Gastroesophageal sphincter (tissue), 4 donors: ENCODE measurements at regions not wholly inside any gene's neighbourhood (a gene's known extent, or its start where the extent isn't known, plus 50 kb on each side); places are given as distances from the start of the nearest gene placed in this dataset.

Source experiments
- ATAC-seq: fragments of 150-250 bp; one replicate; pipeline ENCODE4 v1.9.1; 2016; ENCODE audit warnings: mild to moderate bottlenecking, moderate library complexity
- H3K27ac ChIP-seq, 4 donors: fragments of 200-600 bp; sonication (generic) in 3 of 4; 1 replicate in 3 of 4; 2 replicates in 1 of 4; pipeline ENCODE4 v1.5.1; 2016 to 2019
- H3K27me3 ChIP-seq: fragments of 200-600 bp; sonication (generic); one replicate; pipeline ENCODE4 v1.5.1; 2019
- H3K36me3 ChIP-seq, 2 donors: fragments of 200-600 bp; sonication (generic); one replicate each; pipeline ENCODE4 v1.5.1; 2019; ENCODE audit warnings: control low read depth in 1 of 2
- H3K4me1 ChIP-seq, 3 donors: fragments of 200-600 bp; sonication (generic); 1 replicate in 2 of 3; 2 replicates in 1 of 3; pipeline ENCODE4 v1.5.1; 2016 to 2019; ENCODE audit warnings: control low read depth in 2 of 3
- H3K4me3 ChIP-seq, 2 donors: fragments of 200-600 bp; sonication (generic); one replicate each; pipeline ENCODE4 v1.5.1; 2019; ENCODE audit warnings: mild to moderate bottlenecking in 1 of 2, moderate library complexity in 1 of 2
- H3K9me3 ChIP-seq, 3 donors: fragments of 200-600 bp; sonication (generic); one replicate each; pipeline ENCODE4 v1.5.1; 2017 to 2019; ENCODE audit warnings: control low read depth in 2 of 3
- CTCF ChIP-seq, 4 experiments: fragments of 200-600 bp in 2 of 4; fragments of 450-650 bp in 2 of 4; sonication (generic) in 1 of 4; IDR thresholded peaks; one replicate each; pipeline ENCODE4 v1.5.1; 2017 to 2019; ENCODE audit warnings: antibody characterized with exemption in 4 of 4, mild to moderate bottlenecking in 2 of 4, moderate library complexity in 2 of 4
- EP300 ChIP-seq: sonication (generic); formaldehyde crosslinking; IDR thresholded peaks from one replicate; pipeline ENCODE4 v1.6.1; 2017; ENCODE audit warnings: antibody characterized with exemption, mild to moderate bottlenecking
- POLR2A ChIP-seq, 2 donors: fragments of 450-650 bp; IDR thresholded peaks; one replicate each; pipeline ENCODE4 v1.6.1; 2017; ENCODE audit warnings: antibody characterized with exemption in 2 of 2, mild to moderate bottlenecking in 2 of 2, moderate library complexity in 1 of 2
- POLR2AphosphoS5 ChIP-seq: sonication (generic); formaldehyde crosslinking; IDR thresholded peaks from one replicate; pipeline ENCODE4 v1.6.1; 2017; ENCODE audit warnings: antibody characterized with exemption
- WGBS, 2 donors: methylation state at CpG; one replicate each; pipeline ENCODE4 v1.1.5; 2018; ENCODE audit warnings: low coverage in 1 of 2; 5-methylcytosine and 5-hydroxymethylcytosine counted together

DNA sequence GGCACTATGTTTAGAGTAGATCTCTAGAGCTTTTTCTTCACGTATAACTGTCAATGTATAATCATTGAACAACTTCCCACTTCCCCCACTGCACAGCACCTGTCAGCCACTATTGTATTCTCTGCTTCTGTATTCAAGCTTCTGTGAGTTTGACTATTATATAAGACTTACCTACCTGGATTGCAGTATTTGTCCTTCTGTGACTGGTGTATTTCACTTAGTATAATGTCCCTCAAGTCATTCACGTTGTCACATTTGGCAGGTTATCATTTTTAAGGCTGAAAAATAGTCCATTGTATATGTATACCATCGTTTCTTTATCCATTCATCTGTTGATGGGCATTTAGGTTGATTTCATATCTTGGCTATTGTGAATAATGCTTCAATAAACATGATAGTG is 969.5 kb upstream of the B3GALT2 start:
- Histone ChIP-seq H3K9me3 (peaks cover 0 to 6% (median 0%) of the 10 kb centered on the region in 3 donors), H3K36me3 (no peaks in the 10 kb centered on the region), H3K27me3 (no peaks in the 10 kb centered on the region), H3K27ac (no peak overlapping the region), H3K4me1 (no peaks in the 10 kb centered on the region), H3K4me3 (no peak overlapping the region)
- WGBS, 2 donors: 79 to 86% methylated on average over 3 of the region's 3 CpGs
- TF ChIP-seq CTCF (IDR thresholded peaks at IDR 0.05) (no peak), POLR2AphosphoS5 (no peak), EP300 (no peak), POLR2A (IDR thresholded peaks at IDR 0.05) (no peak)
- no peak for ATAC-seq

DNA sequence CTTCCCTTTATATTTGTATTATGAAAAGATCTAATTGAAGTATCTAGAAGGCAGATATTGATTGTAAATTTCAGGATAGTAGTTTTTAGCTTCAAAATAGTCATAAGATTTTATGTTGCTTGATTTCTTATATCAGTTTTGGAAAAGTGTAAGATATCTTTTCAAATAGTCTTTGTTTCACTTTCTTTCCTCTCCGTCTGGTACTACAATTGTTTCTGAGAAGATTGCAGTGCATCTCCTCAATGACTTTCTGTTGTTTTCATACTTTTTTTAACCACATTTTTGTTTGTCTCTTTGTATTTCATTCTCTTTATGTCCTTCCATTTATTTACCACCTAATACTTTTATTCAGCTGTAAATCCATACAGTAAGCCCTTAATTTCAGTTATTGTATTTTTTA is 964.6 kb upstream of the B3GALT2 start:
- no peaks in the 10 kb centered on the region for H3K9me3 ChIP-seq
- no peak for TF ChIP-seq POLR2A (IDR thresholded peaks at IDR 0.05)
- no peak for TF ChIP-seq CTCF (IDR thresholded peaks at IDR 0.05)
- no peak for TF ChIP-seq EP300
- no peak for TF ChIP-seq POLR2AphosphoS5
- no peaks in the 10 kb centered on the region for H3K27me3 ChIP-seq
- H3K4me1 ChIP-seq: no peaks in the 10 kb centered on the region
- no peak overlapping the region for H3K4me3 ChIP-seq
- 78 to 80% methylated on average over 1 of the region's 1 CpG for WGBS, 2 donors
- H3K27ac ChIP-seq: no peak overlapping the region
- H3K36me3 ChIP-seq: no peaks in the 10 kb centered on the region
- ATAC-seq: no peak

- Histone ChIP-seq H3K4me3 (no peak overlapping the region), H3K9me3 (no peaks in the 10 kb centered on the region), H3K36me3 (no peaks in the 10 kb centered on the region), H3K27me3 (no peaks in the 10 kb centered on the region), H3K4me1 (no peaks in the 10 kb centered on the region), H3K27ac (no peak overlapping the region)
- ATAC-seq: no peak
- TF ChIP-seq EP300: no peak
- TF ChIP-seq POLR2AphosphoS5: no peak
- TF ChIP-seq CTCF (IDR thresholded peaks at IDR 0.05): no peak
- TF ChIP-seq POLR2A (IDR thresholded peaks at IDR 0.05): no peak
Measured at GRCh38 chr1:194150242-194150641, 963.8 kb upstream of the B3GALT2 start.

- Histone ChIP-seq H3K4me3 (no peak overlapping the region), H3K36me3 (no peaks in the 10 kb centered on the region), H3K9me3 (no peaks in the 10 kb centered on the region), H3K27ac (no peak overlapping the region), H3K27me3 (no peaks in the 10 kb centered on the region), H3K4me1 (no peaks in the 10 kb centered on the region)
- 87 to 90% methylated on average over 2 of the region's 2 CpGs for WGBS, 2 donors
- TF ChIP-seq CTCF (IDR thresholded peaks at IDR 0.05) (no peak), EP300 (no peak), POLR2AphosphoS5 (no peak), POLR2A (IDR thresholded peaks at IDR 0.05) (no peak)
- ATAC-seq: no peak
Measured at GRCh38 chr1:194133152-194133551, 946.7 kb upstream of the B3GALT2 start.

DNA sequence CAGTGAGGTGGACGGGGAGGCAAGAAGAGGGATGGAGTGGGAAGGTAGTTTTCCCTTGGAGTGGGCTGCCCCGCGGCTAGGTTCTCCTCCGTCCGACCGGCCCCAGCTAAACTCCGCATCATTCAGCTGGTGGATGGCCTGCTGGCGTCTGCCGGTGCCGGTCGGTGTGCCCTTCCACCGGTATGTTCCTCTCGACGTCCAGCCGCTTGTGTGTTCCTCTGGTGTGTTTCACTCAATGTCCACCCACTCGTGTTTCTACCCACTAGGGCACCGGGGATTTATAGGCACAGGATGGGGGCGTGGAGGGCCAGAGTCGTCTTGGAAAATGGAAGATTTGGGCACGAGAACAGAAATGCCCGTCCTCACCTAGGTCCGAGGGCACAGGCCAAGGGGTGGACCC is 931.7 kb upstream of the B3GALT2 start:
- Histone ChIP-seq H3K27me3 (no peaks in the 10 kb centered on the region), H3K36me3 (no peaks in the 10 kb centered on the region), H3K4me3 (no peak overlapping the region), H3K27ac (no peak overlapping the region), H3K9me3 (peaks cover 0 to 3% (median 0%) of the 10 kb centered on the region in 3 donors), H3K4me1 (no peaks in the 10 kb centered on the region)
- TF ChIP-seq EP300 (no peak), POLR2AphosphoS5 (no peak), POLR2A (IDR thresholded peaks at IDR 0.05) (no peak), CTCF (IDR thresholded peaks at IDR 0.05) (no peak)
- 97 to 100% methylated on average over 1 to 12 of the region's 22 CpGs for WGBS, 2 donors
- ATAC-seq: no peak
